NCI-H2029 treated with DMSO at 0.1 percent for 48 hours (cell line): ENCODE measurements at regions not wholly inside any gene's neighbourhood (a gene's known extent, or its start where the extent isn't known, plus 50 kb on each side); places are given as distances from the start of the nearest gene placed in this dataset.
"Not testable (repeated sequence)": the region's sequence is repeated elsewhere in the genome, so short reads cannot be mapped to it uniquely, and the experiment has no call there.

Experiments used
- DNase-seq: peaks from one replicate; lab custom pipeline; 2025; lab: John Stamatoyannopoulos, UW

DNA sequence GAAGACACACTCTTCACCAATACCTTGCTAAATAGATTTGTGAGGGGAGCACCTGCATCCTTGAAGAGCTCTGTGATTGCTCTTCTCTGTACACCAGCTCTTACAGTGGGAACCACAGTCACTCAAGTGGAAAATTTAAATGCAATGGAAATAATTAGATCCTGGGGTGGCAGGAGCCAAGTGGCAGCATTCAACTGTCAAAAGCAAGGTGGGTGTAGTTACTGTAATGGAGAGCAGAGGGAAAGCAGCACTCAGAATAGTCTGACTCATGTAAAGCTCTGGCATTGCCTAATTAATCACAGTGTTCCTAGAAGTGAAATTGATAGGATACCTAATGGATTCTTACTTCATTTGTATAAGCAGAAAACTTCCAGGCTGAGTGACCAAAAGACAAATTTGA, 245.8 kb downstream of the KCNE4 start:
- peak; percentile 2 for DNase-seq

DNA sequence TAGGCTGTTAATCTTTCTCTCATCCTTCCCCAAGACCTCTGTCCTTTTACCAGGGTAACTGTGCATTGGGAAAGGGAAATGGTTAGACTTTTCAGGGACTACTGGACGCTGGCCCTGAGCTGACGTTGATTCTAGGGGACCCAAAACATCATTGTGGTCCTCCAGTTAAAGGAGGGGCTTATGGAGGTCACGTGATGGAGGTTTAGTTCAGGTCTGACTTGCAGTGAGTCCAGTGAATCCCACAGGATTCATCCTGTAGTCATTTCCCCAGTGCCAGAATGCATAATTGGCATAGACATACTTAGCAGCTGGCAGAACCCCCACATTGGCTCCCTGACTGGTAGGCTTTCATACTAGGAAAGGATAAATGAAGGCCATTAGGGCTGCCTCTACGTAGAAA, 246.3 kb downstream of the KCNE4 start:
- DNase-seq, result not testable (repeated sequence)

DNA sequence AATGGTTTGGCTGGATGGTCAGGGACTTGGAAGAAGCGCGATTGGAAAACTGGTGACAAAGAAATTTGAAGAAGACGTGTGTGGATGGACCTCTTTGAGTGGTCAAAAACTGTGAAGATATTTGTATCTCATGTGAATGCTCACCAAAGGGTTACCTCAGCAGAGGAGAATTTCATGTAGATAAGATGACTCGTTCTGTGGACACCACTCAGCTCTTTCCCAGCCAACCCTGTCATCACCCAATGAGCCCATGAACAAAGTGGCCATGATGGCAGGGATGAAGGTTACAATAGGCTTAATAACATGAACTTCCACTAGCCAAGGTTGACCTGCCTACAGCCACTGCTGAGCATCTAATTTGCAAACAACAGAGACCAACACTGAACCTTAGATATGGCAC, 248.3 kb downstream of the KCNE4 start:
- DNase-seq, result no peak

GRCh38 chr2:223306371-223306770, 254.4 kb downstream of the KCNE4 start:
- no peak for DNase-seq

- no peak for DNase-seq
These were observed 260.1 kb downstream of the KCNE4 start for GRCh38 chr2:223311889-223312680.

DNA sequence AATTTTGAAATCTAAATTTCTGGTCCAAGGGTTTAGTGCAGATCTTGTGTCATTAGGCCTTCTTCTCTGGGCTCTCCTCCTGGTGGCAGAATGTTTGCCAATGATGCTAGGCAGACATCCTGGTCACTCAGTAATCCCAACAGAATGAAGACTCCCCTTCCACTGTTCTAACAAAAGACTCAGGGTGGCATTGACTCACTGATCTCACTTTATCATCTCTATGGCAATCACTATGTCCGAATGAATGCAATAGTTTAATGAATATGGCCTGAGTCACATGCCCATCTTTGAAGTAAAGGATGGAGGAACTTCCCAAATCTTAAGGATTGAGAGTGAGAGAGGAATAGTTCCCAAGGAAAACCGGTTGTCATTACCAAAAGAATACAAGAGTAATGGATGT, 261.1 kb downstream of the KCNE4 start:
- DNase-seq, result no peak

DNA sequence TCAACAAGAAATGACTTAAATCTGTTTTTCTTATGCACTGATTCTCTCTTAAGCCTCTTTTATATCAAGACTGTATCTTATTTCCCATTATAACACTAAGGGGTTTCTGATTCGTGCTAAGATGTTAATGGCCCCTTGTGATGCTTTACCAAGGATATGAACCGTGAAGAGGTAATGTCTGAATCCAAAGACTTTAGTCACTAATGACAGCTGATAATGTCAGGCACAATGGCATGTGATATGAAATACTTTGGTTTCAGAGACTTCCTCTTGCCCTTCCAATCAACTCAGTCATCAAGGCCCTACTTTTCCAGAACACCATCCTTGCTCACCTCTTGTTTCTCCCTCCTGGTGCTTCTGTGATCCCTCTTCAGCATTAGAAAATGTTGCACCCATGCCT, 262.8 kb downstream of the KCNE4 start:
- no peak for DNase-seq

- DNase-seq, result peak; percentile 8
These were observed 263.8 kb downstream of the KCNE4 start for GRCh38 chr2:223315813-223316212.

GRCh38 chr2:223316342-223316741, 264.4 kb downstream of the KCNE4 start:
- no peak for DNase-seq

DNA sequence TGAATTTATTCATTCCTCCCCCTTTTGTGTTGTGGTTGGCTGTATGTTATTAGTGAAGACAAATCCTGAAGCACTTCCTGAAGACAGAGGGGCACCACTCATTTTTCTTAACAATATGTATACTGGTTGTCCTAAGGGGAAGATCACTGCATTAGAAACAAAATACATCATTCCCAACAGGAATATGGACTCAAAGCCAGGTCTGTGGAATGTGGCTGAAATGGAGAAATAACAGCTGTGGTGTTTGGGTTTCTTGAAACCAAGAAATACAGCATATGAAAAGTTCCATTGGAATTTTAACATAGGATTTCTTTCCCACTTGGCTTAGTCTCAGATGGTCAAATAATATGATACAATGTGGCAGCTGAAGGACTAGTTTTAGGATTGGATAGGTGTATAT, 267.6 kb downstream of the KCNE4 start:
- DNase-seq, result no peak

DNA sequence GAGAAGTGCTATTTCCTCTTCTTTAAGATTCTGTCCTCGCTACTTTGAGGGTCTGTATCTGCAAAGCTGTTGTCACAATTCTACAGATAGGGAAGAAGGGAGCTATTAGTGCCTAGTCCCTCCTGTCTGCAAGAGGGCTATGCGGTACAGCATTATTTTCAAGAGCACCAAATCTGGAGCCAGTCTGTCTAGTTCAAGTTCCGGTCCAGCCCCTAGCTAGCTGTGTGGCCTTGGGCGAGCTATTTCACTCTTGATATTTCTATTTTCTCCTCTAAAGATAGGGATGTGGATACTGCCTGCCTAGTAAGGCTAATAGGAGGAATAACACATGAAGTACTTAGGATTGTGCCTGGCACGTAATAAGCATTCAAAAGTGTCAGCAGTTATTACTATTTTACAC, 272.4 kb downstream of the KCNE4 start:
- DNase-seq, result no peak

- no peak for DNase-seq
These were observed 273.6 kb downstream of the SCG2 start for GRCh38 chr2:223328578-223328977.

- DNase-seq, result not testable (repeated sequence)
These were observed 271.4 kb downstream of the SCG2 start for GRCh38 chr2:223330747-223331146.

GRCh38 chr2:223338016-223338415, 264.1 kb downstream of the SCG2 start:
- no peak for DNase-seq

- DNase-seq, result no peak
These were observed 245.1 kb downstream of the SCG2 start for GRCh38 chr2:223357076-223357475.

GRCh38 chr2:223363085-223363484, 239.1 kb downstream of the SCG2 start:
- no peak for DNase-seq

GRCh38 chr2:223365158-223365679, 236.9 kb downstream of the SCG2 start:
- no peak for DNase-seq

- no peak for DNase-seq
These were observed 235.6 kb downstream of the SCG2 start for GRCh38 chr2:223366566-223366965.

DNA sequence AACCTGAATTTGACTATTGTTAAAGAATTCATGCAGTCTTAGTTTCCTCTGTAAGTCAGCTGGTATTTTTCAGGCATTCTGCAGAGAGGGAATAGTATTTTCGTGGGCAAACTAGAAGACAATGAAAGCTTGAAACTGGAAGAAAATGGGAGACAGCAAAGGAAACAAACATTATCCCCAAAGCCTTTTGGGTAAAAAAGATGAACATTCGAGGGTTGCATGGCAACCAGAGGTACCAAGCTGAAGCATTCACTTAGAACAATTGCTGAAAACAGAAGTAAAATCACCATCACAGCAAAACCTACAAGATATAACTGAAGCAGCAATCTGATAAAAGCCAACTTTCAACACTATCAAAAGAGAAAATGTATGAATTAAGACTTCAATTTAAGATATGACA, 233.7 kb downstream of the SCG2 start:
- no peak for DNase-seq

- no peak for DNase-seq
These were observed 232.3 kb downstream of the SCG2 start for GRCh38 chr2:223369889-223370288.

DNA sequence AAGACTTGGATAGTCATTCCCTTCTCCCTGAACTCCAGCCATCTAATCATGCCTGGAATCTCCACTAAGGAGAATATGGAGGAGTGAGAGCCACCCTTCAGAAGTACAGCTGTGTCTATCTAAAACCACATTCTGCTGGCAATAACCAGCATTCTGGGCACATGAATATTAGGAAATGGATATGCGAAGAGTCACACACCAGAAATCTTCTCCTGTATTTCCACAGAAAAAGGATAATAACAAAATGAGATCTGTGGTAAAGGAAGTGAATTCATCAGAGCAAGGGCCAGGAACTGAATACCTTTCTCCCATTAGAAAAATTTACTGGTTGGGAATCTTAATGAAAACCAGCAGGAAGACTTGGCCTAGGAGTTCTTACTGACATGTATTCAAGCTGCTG, 218.8 kb downstream of the SCG2 start:
- DNase-seq, result no peak

- DNase-seq, result no peak
These were observed 216.0 kb downstream of the SCG2 start for GRCh38 chr2:223386189-223386588.

GRCh38 chr2:223386984-223387383, 215.2 kb downstream of the SCG2 start:
- no peak for DNase-seq

DNA sequence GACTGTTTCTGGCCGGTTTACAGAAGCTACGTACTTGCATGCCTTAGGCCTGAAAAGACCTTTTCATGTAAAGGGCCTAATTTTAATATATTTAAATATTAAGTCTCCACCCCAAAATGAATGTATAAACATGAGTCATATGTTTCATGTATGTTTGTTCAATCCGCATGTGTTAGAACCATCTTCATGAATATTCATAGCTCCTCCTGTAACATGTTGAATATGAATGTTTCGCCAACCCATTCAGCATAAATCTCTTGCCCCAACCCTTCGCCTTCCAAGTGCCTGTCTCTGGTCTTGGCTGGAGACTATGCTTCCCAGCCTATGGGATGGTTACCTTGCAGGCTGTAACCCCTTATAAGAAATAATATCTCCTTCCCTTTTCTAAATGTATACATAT, 212.5 kb downstream of the SCG2 start:
- no peak for DNase-seq
